ENCODE measurements at regions not wholly inside any gene's neighbourhood (a gene's known extent, or its start where the extent isn't known, plus 50 kb on each side); places are given as distances from the start of the nearest gene placed in this dataset.

DNA sequence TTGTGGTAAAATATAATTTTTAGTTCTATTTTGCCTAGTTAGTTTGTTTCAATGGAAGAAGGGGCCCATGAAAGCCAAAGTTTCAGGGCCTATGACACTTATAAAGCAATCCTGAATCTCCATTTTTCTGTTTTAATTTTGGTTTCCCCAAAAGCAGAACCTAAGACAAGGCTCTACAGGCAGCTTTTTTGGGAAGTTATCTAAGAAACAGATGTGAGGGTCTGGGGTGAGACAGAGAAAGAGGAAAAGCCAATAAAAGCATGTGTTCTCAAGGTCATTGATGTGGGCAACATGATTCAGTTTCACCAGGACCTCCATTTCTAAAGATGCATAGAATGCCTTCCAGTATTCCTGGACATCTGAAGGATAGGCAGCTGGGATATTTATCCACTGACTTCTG, 598.5 kb downstream of the PDCD6IP start:
- no peaks in the 10 kb centered on the region for H3K4me1 Mint-ChIP-seq
- no peak for ATAC-seq
- Histone ChIP-seq H3K4me1 (ENCODE audit: insufficient read depth) (no peaks in the 10 kb centered on the region), H3K9me2 (ENCODE audit: insufficient read depth) (no peaks in the 10 kb centered on the region; the same call in 1 of the 2 replicates), H3K27me3 (ENCODE audit: insufficient read depth) (no peaks in the 10 kb centered on the region), H4K20me1 (replicated peaks; ENCODE audit: insufficient read depth) (no peaks in the 10 kb centered on the region), H3K4me3 (no peak overlapping the region), H3F3A (replicated peaks; ENCODE audit: low read depth) (no peaks in the 10 kb centered on the region), H2AFZ (no peak overlapping the region), H3K36me3 (ENCODE audit: insufficient read depth) (no peaks in the 10 kb centered on the region), H3K79me2 (replicated peaks; ENCODE audit: insufficient read depth) (no peaks in the 10 kb centered on the region), H3K4me2 (no peak overlapping the region), H3K27ac (ENCODE audit: low read depth) (no peak overlapping the region)
- DNase-seq (ENCODE audit: low spot score) = no peak
- no peak for TF ChIP-seq JUNB (IDR thresholded peaks at IDR 0.05; ENCODE audit: unreplicated experiment)
- TF ChIP-seq ZNF114 (CRISPR knock-in tag; IDR thresholded peaks at IDR 0.05) = no peak
- no peak for TF ChIP-seq EZH2 (IDR thresholded peaks at IDR 0.05; ENCODE audit: low read depth, unreplicated experiment)
- no peak for TF ChIP-seq CREB1 (CRISPR knock-in tag; IDR thresholded peaks at IDR 0.05; ENCODE audit: low read depth)
- TF ChIP-seq, protein P1, sequence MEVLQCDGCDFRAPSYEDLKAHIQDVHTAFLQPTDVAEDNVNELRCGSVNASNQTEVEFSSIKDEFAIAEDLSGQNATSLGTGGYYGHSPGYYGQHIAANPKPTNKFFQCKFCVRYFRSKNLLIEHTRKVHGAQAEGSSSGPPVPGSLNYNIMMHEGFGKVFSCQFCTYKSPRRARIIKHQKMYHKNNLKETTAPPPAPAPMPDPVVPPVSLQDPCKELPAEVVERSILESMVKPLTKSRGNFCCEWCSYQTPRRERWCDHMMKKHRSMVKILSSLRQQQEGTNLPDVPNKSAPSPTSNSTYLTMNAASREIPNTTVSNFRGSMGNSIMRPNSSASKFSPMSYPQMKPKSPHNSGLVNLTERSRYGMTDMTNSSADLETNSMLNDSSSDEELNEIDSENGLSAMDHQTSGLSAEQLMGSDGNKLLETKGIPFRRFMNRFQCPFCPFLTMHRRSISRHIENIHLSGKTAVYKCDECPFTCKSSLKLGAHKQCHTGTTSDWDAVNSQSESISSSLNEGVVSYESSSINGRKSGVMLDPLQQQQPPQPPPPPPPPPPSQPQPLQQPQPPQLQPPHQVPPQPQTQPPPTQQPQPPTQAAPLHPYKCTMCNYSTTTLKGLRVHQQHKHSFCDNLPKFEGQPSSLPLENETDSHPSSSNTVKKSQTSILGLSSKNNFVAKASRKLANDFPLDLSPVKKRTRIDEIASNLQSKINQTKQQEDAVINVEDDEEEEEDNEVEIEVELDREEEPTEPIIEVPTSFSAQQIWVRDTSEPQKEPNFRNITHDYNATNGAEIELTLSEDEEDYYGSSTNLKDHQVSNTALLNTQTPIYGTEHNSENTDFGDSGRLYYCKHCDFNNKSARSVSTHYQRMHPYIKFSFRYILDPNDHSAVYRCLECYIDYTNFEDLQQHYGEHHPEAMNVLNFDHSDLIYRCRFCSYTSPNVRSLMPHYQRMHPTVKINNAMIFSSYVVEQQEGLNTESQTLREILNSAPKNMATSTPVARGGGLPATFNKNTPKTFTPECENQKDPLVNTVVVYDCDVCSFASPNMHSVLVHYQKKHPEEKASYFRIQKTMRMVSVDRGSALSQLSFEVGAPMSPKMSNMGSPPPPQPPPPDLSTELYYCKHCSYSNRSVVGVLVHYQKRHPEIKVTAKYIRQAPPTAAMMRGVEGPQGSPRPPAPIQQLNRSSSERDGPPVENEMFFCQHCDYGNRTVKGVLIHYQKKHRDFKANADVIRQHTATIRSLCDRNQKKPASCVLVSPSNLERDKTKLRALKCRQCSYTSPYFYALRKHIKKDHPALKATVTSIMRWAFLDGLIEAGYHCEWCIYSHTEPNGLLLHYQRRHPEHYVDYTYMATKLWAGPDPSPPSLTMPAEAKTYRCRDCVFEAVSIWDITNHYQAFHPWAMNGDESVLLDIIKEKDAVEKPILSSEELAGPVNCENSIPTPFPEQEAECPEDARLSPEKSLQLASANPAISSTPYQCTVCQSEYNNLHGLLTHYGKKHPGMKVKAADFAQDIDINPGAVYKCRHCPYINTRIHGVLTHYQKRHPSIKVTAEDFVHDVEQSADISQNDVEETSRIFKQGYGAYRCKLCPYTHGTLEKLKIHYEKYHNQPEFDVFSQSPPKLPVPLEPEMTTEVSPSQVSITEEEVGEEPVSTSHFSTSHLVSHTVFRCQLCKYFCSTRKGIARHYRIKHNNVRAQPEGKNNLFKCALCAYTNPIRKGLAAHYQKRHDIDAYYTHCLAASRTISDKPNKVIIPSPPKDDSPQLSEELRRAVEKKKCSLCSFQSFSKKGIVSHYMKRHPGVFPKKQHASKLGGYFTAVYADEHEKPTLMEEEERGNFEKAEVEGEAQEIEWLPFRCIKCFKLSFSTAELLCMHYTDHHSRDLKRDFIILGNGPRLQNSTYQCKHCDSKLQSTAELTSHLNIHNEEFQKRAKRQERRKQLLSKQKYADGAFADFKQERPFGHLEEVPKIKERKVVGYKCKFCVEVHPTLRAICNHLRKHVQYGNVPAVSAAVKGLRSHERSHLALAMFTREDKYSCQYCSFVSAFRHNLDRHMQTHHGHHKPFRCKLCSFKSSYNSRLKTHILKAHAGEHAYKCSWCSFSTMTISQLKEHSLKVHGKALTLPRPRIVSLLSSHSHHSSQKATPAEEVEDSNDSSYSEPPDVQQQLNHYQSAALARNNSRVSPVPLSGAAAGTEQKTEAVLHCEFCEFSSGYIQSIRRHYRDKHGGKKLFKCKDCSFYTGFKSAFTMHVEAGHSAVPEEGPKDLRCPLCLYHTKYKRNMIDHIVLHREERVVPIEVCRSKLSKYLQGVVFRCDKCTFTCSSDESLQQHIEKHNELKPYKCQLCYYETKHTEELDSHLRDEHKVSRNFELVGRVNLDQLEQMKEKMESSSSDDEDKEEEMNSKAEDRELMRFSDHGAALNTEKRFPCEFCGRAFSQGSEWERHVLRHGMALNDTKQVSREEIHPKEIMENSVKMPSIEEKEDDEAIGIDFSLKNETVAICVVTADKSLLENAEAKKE (CRISPR knock-in tag; IDR thresholded peaks at IDR 0.05) = no peak
- TF ChIP-seq, protein P2, sequence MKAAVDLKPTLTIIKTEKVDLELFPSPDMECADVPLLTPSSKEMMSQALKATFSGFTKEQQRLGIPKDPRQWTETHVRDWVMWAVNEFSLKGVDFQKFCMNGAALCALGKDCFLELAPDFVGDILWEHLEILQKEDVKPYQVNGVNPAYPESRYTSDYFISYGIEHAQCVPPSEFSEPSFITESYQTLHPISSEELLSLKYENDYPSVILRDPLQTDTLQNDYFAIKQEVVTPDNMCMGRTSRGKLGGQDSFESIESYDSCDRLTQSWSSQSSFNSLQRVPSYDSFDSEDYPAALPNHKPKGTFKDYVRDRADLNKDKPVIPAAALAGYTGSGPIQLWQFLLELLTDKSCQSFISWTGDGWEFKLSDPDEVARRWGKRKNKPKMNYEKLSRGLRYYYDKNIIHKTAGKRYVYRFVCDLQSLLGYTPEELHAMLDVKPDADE (IDR thresholded peaks at IDR 0.05) = no peak
- TF ChIP-seq POLR2AphosphoS5 (IDR thresholded peaks at IDR 0.05; ENCODE audit: low read depth) = no peak
- no peak for TF ChIP-seq STAT1 (IDR thresholded peaks at IDR 0.05; ENCODE audit: unreplicated experiment)
- TF ChIP-seq ZNF331 (CRISPR knock-in tag; IDR thresholded peaks at IDR 0.05; ENCODE audit: low read depth) = no peak
- no peak for TF ChIP-seq NANOG (IDR thresholded peaks at IDR 0.05; ENCODE audit: borderline replicate concordance)
- no peak for TF ChIP-seq EZH2phosphoT487 (IDR thresholded peaks at IDR 0.05; ENCODE audit: unreplicated experiment)
- TF ChIP-seq, protein P3, sequence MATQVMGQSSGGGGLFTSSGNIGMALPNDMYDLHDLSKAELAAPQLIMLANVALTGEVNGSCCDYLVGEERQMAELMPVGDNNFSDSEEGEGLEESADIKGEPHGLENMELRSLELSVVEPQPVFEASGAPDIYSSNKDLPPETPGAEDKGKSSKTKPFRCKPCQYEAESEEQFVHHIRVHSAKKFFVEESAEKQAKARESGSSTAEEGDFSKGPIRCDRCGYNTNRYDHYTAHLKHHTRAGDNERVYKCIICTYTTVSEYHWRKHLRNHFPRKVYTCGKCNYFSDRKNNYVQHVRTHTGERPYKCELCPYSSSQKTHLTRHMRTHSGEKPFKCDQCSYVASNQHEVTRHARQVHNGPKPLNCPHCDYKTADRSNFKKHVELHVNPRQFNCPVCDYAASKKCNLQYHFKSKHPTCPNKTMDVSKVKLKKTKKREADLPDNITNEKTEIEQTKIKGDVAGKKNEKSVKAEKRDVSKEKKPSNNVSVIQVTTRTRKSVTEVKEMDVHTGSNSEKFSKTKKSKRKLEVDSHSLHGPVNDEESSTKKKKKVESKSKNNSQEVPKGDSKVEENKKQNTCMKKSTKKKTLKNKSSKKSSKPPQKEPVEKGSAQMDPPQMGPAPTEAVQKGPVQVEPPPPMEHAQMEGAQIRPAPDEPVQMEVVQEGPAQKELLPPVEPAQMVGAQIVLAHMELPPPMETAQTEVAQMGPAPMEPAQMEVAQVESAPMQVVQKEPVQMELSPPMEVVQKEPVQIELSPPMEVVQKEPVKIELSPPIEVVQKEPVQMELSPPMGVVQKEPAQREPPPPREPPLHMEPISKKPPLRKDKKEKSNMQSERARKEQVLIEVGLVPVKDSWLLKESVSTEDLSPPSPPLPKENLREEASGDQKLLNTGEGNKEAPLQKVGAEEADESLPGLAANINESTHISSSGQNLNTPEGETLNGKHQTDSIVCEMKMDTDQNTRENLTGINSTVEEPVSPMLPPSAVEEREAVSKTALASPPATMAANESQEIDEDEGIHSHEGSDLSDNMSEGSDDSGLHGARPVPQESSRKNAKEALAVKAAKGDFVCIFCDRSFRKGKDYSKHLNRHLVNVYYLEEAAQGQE (IDR thresholded peaks at IDR 0.05; ENCODE audit: unreplicated experiment) = no peak
- TF ChIP-seq, protein P4, sequence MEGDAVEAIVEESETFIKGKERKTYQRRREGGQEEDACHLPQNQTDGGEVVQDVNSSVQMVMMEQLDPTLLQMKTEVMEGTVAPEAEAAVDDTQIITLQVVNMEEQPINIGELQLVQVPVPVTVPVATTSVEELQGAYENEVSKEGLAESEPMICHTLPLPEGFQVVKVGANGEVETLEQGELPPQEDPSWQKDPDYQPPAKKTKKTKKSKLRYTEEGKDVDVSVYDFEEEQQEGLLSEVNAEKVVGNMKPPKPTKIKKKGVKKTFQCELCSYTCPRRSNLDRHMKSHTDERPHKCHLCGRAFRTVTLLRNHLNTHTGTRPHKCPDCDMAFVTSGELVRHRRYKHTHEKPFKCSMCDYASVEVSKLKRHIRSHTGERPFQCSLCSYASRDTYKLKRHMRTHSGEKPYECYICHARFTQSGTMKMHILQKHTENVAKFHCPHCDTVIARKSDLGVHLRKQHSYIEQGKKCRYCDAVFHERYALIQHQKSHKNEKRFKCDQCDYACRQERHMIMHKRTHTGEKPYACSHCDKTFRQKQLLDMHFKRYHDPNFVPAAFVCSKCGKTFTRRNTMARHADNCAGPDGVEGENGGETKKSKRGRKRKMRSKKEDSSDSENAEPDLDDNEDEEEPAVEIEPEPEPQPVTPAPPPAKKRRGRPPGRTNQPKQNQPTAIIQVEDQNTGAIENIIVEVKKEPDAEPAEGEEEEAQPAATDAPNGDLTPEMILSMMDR (conservative IDR thresholded peaks at IDR 0.05; ENCODE audit: low read depth in 2 of 2) = no peak
- H3K36me3 Mint-ChIP-seq (ENCODE audit: low read depth) = no peaks in the 10 kb centered on the region; the same call in 2 of the 3 replicates
- peaks cover 8% of the 10 kb centered on the region for H3K27me3 Mint-ChIP-seq (ENCODE audit: insufficient read depth, low read depth, poor library complexity)
- H3K9me3 Mint-ChIP-seq = no peaks in the 10 kb centered on the region; the same call in 1 of the 3 replicates
- no peak overlapping the region for H3K27ac Mint-ChIP-seq
- H3K4me3 Mint-ChIP-seq = no peak overlapping the region

Measured in GM23338 (cell line).